CD4-positive, alpha-beta T cell treated with Interleukin-12 subunit alpha and Interleukin-12 subunit beta, for 1 hour (primary cell): ENCODE measurements at regions not wholly inside any gene's neighbourhood (a gene's known extent, or its start where the extent isn't known, plus 50 kb on each side); places are given as distances from the start of the nearest gene placed in this dataset.
"Not testable (repeated sequence)": the region's sequence is repeated elsewhere in the genome, so short reads cannot be mapped to it uniquely, and the experiment has no call there.

ENCODE experiments used
- DNase-seq: peaks from one replicate; pipeline ENCODE4 v3.0.0-alpha.2; 2020

DNA sequence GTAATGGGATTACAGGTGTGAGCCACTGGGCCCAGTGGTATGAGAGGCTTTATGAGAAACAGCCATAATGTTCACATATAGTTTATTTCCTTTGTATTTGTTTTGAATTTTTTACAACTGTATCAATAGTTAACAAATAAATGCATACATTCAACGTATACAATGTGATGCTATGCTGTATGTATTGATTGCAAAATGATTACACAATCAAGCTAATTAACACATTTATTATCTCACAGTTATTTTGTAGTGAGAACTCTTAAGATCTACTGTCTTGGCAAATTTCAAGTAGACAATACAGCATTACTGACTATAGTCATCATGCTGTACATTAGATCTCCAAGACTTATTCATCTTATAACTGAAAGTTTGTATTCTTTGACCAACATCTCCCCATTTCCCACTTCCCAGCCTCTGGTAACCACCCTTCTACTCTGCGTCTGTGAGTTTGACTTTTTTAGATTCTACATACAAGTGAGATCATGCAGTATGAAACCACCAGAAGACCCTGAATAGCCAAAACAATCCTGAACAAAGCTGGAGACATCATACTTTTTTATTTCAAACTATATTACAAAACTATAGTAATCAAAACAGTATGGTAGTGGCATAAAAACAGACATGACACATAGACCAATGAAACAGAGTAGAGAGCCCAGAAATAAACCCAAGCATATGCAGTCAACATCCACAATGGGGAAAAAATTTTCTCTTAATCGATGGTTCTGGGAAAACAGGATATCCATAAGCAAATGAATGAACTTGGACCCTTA, 157.2 kb upstream of the RREB1 start:
- DNase-seq: no peak

DNA sequence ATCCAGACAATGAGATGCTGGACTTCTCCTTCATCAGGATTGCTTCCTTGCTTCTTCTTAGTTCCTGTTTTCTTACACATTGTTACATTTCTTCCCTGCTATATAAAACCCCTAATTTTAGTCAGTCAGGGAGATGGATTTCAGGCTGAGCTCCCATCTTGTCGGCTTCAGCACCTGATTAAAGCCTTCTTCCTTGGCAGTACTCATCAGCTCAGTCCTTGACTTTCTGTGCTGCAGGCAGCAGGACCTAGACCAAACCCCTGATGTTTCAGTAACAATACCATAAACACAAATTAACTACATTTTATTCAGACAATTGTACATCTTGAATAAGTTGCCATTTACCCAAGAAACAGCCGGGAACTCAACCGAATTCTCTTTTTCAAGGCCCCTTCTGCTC, 156.4 kb upstream of the RREB1 start:
- no peak for DNase-seq

DNA sequence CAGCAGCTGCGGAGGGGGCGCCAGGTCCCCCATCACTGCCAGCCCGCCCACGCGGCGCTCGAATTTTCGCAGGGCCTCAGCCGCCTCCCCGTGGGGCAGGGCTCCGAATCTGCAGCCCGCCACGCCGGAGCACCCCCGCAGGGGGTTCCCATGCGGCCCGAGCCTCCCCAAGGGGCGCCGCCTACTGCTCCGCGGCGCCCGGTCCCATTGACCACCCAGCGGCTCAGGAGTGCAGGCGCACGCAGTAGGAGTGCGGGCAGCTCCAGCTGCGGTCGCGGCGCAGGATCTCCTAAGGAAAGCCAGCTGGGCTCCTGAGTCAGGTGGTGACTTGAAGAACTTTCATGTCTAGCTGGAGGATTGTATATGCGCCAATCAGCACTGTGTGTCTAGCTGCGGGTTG, 155.3 kb upstream of the RREB1 start:
- no peak for DNase-seq

- DNase-seq: not testable (repeated sequence)
These were observed 154.8 kb upstream of the RREB1 start for GRCh38 chr6:6952927-6953326.

GRCh38 chr6:6960571-6961251, 147.1 kb upstream of the RREB1 start:
- no peak for DNase-seq

GRCh38 chr6:6962086-6962485, 145.7 kb upstream of the RREB1 start:
- no peak for DNase-seq

- no peak for DNase-seq
These were observed 145.1 kb upstream of the RREB1 start for GRCh38 chr6:6962699-6963098.

- not testable (repeated sequence) for DNase-seq
These were observed 144.4 kb upstream of the RREB1 start for GRCh38 chr6:6963390-6963789.

- no peak for DNase-seq
These were observed 143.1 kb upstream of the RREB1 start for GRCh38 chr6:6964675-6965074.

DNA sequence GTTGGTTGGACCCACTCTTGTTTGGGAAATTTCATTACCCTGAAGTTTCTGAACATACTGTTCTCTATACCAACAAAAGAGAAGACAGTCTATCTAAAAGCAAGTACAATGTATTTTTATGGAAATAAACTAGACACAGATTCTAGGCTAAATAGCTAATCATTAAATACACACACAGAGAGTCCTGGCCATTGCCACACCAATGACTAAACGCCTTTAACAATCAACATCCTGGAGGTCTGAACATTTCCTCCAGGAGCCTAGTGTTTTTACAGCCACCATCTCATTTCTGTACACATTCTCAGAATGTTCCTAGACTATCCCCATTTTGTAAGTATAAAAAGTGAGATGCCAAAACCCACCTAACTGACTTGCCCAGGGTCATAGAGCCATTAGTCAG, 141.6 kb upstream of the RREB1 start:
- no peak for DNase-seq

GRCh38 chr6:6966569-6966968, 141.2 kb upstream of the RREB1 start:
- no peak for DNase-seq

GRCh38 chr6:6968357-6968730, 139.4 kb upstream of the RREB1 start:
- no peak for DNase-seq

GRCh38 chr6:6968731-6969552, 138.8 kb upstream of the RREB1 start:
- DNase-seq: no peak

DNA sequence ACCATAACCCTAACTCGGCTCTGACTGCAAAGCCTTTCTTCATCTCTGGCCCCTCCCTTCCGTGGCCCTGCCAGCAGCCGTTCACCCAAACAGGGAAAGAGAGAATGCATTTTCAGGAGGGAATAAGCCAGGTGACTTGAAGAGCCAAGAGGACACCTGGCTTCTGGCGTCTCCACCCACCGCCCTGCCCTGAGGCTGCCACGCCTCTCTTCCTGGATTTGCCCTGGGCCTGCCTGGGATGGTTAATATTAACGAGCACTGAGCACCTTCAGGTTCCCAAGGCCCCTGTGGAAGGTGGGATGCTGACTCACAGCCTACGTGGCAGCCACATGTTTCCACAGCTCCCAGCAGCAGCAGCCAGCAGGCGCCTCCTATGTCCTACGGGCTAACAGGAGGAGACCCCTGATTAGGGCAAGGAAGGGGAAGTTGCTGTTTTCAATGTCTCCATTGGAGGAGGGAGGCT, 138.0 kb upstream of the RREB1 start:
- no peak for DNase-seq

DNA sequence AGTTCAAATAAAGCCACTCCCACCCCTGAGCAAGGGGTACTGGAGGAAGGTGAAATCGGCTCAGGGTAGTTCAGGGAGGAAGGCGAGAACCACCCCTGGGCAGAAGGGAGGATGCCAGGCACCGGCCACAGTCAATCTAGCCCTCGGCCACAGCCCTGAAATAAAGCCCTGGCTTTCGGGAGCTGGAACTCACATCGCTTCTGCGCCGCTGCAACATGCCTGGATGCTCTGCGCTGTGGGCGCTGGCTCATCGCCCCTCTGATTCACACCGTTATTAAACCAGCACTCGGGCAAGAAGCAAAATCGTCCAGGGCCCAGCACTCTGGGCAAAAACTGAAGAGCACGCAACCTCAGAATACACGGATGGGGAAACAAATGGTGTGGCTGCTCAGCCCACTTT, 136.9 kb upstream of the RREB1 start:
- DNase-seq: no peak

DNA sequence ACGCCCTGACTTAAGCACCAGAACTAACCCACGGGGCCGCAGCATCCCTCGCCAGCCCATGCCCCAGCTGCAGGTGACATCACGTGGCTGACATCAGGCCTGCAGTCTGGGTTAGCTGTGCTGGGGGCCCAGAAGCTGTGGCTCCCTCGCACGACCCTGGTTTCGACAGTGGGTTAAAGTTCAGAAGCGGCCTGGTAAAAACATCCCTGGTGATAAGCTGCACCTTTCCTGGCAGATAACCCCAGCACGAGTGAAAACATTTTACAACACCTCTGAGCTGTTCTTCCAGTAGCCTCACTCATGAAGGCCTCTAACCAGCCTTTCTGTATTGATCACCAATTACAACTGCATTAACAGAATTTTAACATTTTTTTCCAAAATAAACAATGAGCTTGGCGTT, 136.4 kb upstream of the RREB1 start:
- DNase-seq: no peak

DNA sequence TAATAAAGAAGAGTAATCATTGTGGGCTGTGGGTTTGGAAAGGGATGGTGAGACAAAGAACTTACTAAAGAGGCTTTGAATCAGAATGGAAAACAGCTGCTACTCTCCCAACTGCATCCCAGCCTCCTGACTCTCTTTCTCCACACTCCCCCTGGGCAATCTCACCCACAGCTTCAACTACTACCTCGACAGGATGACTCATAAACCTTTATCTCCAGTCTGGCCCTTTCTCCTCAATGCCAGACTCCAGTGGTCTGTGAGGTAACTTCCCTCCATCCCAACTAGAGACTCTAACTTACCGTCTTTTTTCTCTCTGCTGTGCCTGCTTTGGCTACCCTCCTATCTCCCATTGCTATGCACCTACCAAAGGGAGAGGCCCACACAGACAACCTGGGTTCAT, 135.3 kb upstream of the RREB1 start:
- no peak for DNase-seq

- DNase-seq: no peak
These were observed 134.0 kb upstream of the RREB1 start for GRCh38 chr6:6973721-6974120.

- DNase-seq: no peak
These were observed 132.2 kb upstream of the RREB1 start for GRCh38 chr6:6975459-6976111.

GRCh38 chr6:6976193-6976592, 131.6 kb upstream of the RREB1 start:
- no peak for DNase-seq

DNA sequence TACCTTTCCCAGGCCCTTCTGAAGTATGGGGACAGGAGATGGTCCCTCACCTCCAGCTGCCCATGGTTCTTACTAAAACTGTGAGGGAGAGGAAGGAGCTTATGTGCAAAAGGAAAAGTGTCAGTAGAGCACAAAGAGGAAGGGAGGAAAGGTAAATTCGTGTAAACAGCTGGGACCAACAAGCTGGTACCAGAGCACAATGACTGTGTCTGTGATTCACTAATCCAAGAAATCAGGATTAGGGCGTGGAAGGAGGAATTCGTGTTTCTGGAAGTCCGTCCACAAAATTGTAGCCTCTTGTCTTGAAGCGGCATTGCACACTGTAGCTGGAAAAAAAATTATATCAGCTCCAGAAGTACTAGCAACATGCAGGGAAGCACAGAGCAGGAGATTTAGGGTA, 129.0 kb upstream of the RREB1 start:
- DNase-seq: no peak

GRCh38 chr6:6980999-6981597, 126.7 kb upstream of the RREB1 start:
- DNase-seq: no peak
